Keratinocyte (primary cell): ENCODE measurements at regions not wholly inside any gene's neighbourhood (a gene's known extent, or its start where the extent isn't known, plus 50 kb on each side); places are given as distances from the start of the nearest gene placed in this dataset.

Experiments
- DNase-seq: peaks from one replicate; pipeline ENCODE4 v3.0.0-alpha.2; 2011; ENCODE audit warnings: low read depth, missing footprints, low spot score
- FAIRE-seq: peaks from 2 replicates; lab custom pipeline; 2011; peaks lifted over from hg19 to GRCh38; lab: Jason Lieb, UNC
- H2AFZ ChIP-seq: 2 replicates; pipeline ENCODE4 v1.6.0; 2012; ENCODE audit warnings: low read length, control low read depth, inconsistent platforms; ENCODE audit not compliant: control insufficient read depth
- H3K27ac ChIP-seq: 2 replicates; pipeline ENCODE4 v1.5.1; 2011; ENCODE audit warnings: low read length; ENCODE audit not compliant: control insufficient read depth, insufficient read depth
- H3K27me3 ChIP-seq: 3 replicates; pipeline ENCODE4 v1.6.0; 2011; ENCODE audit warnings: low read length; ENCODE audit not compliant: control insufficient read depth, insufficient read depth; ENCODE audit errors: extremely low read depth
- H3K36me3 ChIP-seq, 2 experiments: 2 replicates in 1 of 2; 3 replicates in 1 of 2; pipeline ENCODE4 v1.5.1; 2011; ENCODE audit warnings: low read length in 2 of 2, mild to moderate bottlenecking in 1 of 2; ENCODE audit not compliant: control insufficient read depth in 2 of 2, insufficient read depth in 2 of 2; ENCODE audit errors: extremely low read depth in 1 of 2
- H3K4me1 ChIP-seq: 3 replicates; pipeline ENCODE4 v1.5.1; 2011; ENCODE audit warnings: low read length; ENCODE audit not compliant: control insufficient read depth, insufficient read depth; ENCODE audit errors: extremely low read depth
- H3K4me2 ChIP-seq: 3 replicates; pipeline ENCODE4 v1.6.0; 2011; ENCODE audit warnings: low read depth, low read length; ENCODE audit not compliant: control insufficient read depth, insufficient read depth; ENCODE audit errors: extremely low read depth
- H3K4me3 ChIP-seq, 3 experiments: fragments of 200-600 bp in 1 of 3; sonication (generic) in 1 of 3; 2 replicates in 2 of 3; 3 replicates in 1 of 3; pipeline ENCODE4 v1.5.1; 2011 to 2016; ENCODE audit warnings: low read length in 3 of 3, mild to moderate bottlenecking in 3 of 3, control low read depth in 2 of 3, inconsistent platforms in 1 of 3, low read depth in 1 of 3, mixed read lengths in 1 of 3, mixed run types in 1 of 3, moderate library complexity in 1 of 3; ENCODE audit not compliant: control insufficient read depth in 2 of 3, insufficient read depth in 2 of 3; ENCODE audit errors: extremely low read depth in 1 of 3
- H3K79me2 ChIP-seq: 2 replicates; pipeline ENCODE4 v1.6.0; 2012; ENCODE audit warnings: low read length; ENCODE audit not compliant: control insufficient read depth, insufficient read depth
- H3K9ac ChIP-seq: 3 replicates; pipeline ENCODE4 v1.6.0; 2011; ENCODE audit warnings: low read length; ENCODE audit not compliant: control insufficient read depth, insufficient read depth; ENCODE audit errors: extremely low read depth
- H3K9me1 ChIP-seq: 3 replicates; pipeline ENCODE4 v1.6.0; 2011; ENCODE audit warnings: low read length; ENCODE audit not compliant: control insufficient read depth, insufficient read depth; ENCODE audit errors: extremely low read depth
- H3K9me3 ChIP-seq: 2 replicates; pipeline ENCODE4 v1.5.1; 2012; ENCODE audit warnings: low read depth, low read length; ENCODE audit not compliant: control insufficient read depth
- H4K20me1 ChIP-seq: 3 replicates; pipeline ENCODE4 v1.6.0; 2011; ENCODE audit warnings: low read length; ENCODE audit not compliant: control insufficient read depth, insufficient read depth; ENCODE audit errors: extremely low read depth
- CTCF ChIP-seq, 3 experiments: IDR thresholded peaks in 1 of 3; conservative IDR thresholded peaks in 1 of 3; optimal IDR thresholded peaks in 1 of 3; 2 replicates in 2 of 3; 3 replicates in 1 of 3; pipeline versions ENCODE3 to v1.5.1; 2011; ENCODE audit warnings: low read length in 3 of 3, mild to moderate bottlenecking in 3 of 3, moderate library complexity in 2 of 3, control low read depth in 1 of 3, inconsistent platforms in 1 of 3; ENCODE audit not compliant: insufficient read depth in 2 of 3; ENCODE audit errors: extremely low read depth in 1 of 3
- EZH2 ChIP-seq: IDR thresholded peaks from one replicate; pipeline ENCODE4 v1.6.1; 2012; ENCODE audit warnings: inconsistent platforms, mild to moderate bottlenecking, low read length, moderate library complexity
- dilution Hi-C: fragments of 300-500 bp; cut with MboI; formaldehyde crosslinking; loops from one replicate; pipeline ENCODE4 v1.7.0; 2020; ENCODE audit warnings: low sequenced_read_pairs; ENCODE audit not compliant: extremely low pct_ligation_motif_present

GRCh38 chr21:35579520-35580293, 480.6 kb downstream of the SETD4 start:
- H3K79me2 ChIP-seq: no peaks in the 10 kb centered on the region
- no peaks in the 10 kb centered on the region for H3K36me3 ChIP-seq
- FAIRE-seq (no peak), DNase-seq (no peak)
- no peaks in the 10 kb centered on the region for H4K20me1 ChIP-seq
- no peak overlapping the region for H3K27ac ChIP-seq
- H3K4me3 ChIP-seq: no peak overlapping the region
- no peaks in the 10 kb centered on the region for H3K9me1 ChIP-seq
- no peaks in the 10 kb centered on the region for H3K9me3 ChIP-seq
- no peaks in the 10 kb centered on the region for H3K4me1 ChIP-seq
- no peak overlapping the region for H2AFZ ChIP-seq
- H3K4me2 ChIP-seq: no peak overlapping the region
- TF ChIP-seq CTCF (optimal IDR thresholded peaks at IDR 0.05 in 1 of 3, IDR thresholded peaks at IDR 0.05 in 1 of 3, conservative IDR thresholded peaks at IDR 0.05 in 1 of 3; ENCODE audit: extremely low read depth in 1 of 3, insufficient read depth in 2 of 3, low read length in 3 of 3) (no peak), EZH2 (no peak)
- no peaks in the 10 kb centered on the region for H3K27me3 ChIP-seq
- dilution Hi-C loops: no loop called here
- H3K9ac ChIP-seq: no peak overlapping the region

- TF ChIP-seq CTCF (optimal IDR thresholded peaks at IDR 0.05 in 1 of 3, IDR thresholded peaks at IDR 0.05 in 1 of 3, conservative IDR thresholded peaks at IDR 0.05 in 1 of 3; ENCODE audit: extremely low read depth in 1 of 3, insufficient read depth in 2 of 3, low read length in 3 of 3) (no peak), EZH2 (no peak)
- Histone ChIP-seq H3K9me1 (no peaks in the 10 kb centered on the region), H3K9ac (no peak overlapping the region), H3K27me3 (no peaks in the 10 kb centered on the region), H3K4me3 (no peak overlapping the region), H3K9me3 (no peaks in the 10 kb centered on the region), H2AFZ (no peak overlapping the region), H3K36me3 (no peaks in the 10 kb centered on the region), H3K4me1 (no peaks in the 10 kb centered on the region), H3K4me2 (no peak overlapping the region), H3K27ac (no peak overlapping the region), H4K20me1 (no peaks in the 10 kb centered on the region), H3K79me2 (no peaks in the 10 kb centered on the region)
- no peak for FAIRE-seq
- DNase-seq: no peak
- dilution Hi-C loops: no loop called here
Measured at GRCh38 chr21:35578831-35579471, 481.4 kb downstream of the SETD4 start.
